Panc1 (cell line): ENCODE measurements at regions not wholly inside any gene's neighbourhood (a gene's known extent, or its start where the extent isn't known, plus 50 kb on each side); places are given as distances from the start of the nearest gene placed in this dataset.
A peak's percentile ranks its signal among the peaks of the same experiment; 100 is the strongest.
"Not testable (repeated sequence)": the region's sequence is repeated elsewhere in the genome, so short reads cannot be mapped to it uniquely, and the experiment has no call there.

ENCODE experiments used
- ATAC-seq: fragments of 200-7000 bp; cut with Tn5 transposase; 2 replicates; pipeline ENCODE4 v1.9.1; 2020; ENCODE audit warnings: mild to moderate bottlenecking, moderate library complexity
- BruUV-seq: library from RNA; stranded (reverse); fragments of 400-500 nt; replicated peaks from 2 replicates; lab custom pipeline; 2021; lab: Mats Ljungman, UMichigan
- CTCF ChIA-PET: fragments of 300-600 bp; sonication (Branson Sonifier 250); formaldehyde crosslinking; loops from one replicate; lab custom pipeline; 2022; ENCODE audit warnings: antibody characterized with exemption; lab: Charles Lee
- POLR2A ChIA-PET: fragments of 300-600 bp; sonication (Branson Sonifier 250); formaldehyde crosslinking; loops from one replicate; lab custom pipeline; 2022; ENCODE audit warnings: antibody characterized with exemption; lab: Charles Lee
- DNase-seq: peaks from one replicate; pipeline ENCODE4 v3.0.0-alpha.2; 2010; ENCODE audit warnings: low read depth, low spot score
- H3K27ac ChIP-seq: 2 replicates; pipeline ENCODE4 v1.5.1; 2011; ENCODE audit warnings: mild to moderate bottlenecking, low read length, inconsistent platforms
- H3K27me3 ChIP-seq: fragments of 200-500 bp; sonication (Bioruptor generic); 2 replicates; pipeline ENCODE4 v1.6.0; 2014; ENCODE audit warnings: low read length, inconsistent platforms; ENCODE audit not compliant: control insufficient read depth, insufficient read depth
- H3K36me3 ChIP-seq: fragments of 200-500 bp; sonication (Bioruptor generic); 2 replicates; pipeline ENCODE4 v1.5.1; 2014; ENCODE audit warnings: inconsistent platforms, mild to moderate bottlenecking, low read length, moderate library complexity; ENCODE audit not compliant: control insufficient read depth, insufficient read depth
- H3K4me1 ChIP-seq: 2 replicates; pipeline ENCODE4 v1.5.1; 2011; ENCODE audit warnings: inconsistent platforms, mild to moderate bottlenecking, low read length, moderate library complexity; ENCODE audit not compliant: control insufficient read depth, insufficient read depth
- H3K4me3 ChIP-seq, 2 experiments: 2 replicates each; pipeline ENCODE4 v1.5.1; 2011 to 2012; ENCODE audit warnings: low read depth in 2 of 2, low read length in 2 of 2, mild to moderate bottlenecking in 2 of 2, inconsistent platforms in 1 of 2, moderate library complexity in 1 of 2
- H3K9me3 ChIP-seq: fragments of 200-500 bp; sonication (Bioruptor generic); 2 replicates; pipeline ENCODE4 v1.5.1; 2014; ENCODE audit warnings: low read depth, mild to moderate bottlenecking, inconsistent platforms, low read length, moderate library complexity; ENCODE audit not compliant: control insufficient read depth, insufficient read depth
- CTCF ChIP-seq: fragments of 450-650 bp; IDR thresholded peaks from 2 replicates; pipeline ENCODE4 v1.5.1; 2017; ENCODE audit warnings: mild to moderate bottlenecking
- POLR2AphosphoS5 ChIP-seq: IDR thresholded peaks from 2 replicates; pipeline ENCODE4 v1.6.1; 2012; ENCODE audit warnings: mild to moderate bottlenecking, low read depth, low read length, moderate library complexity
- REST ChIP-seq, 2 experiments: IDR thresholded peaks; 2 replicates each; pipeline ENCODE4 v1.6.1; 2011 to 2012; ENCODE audit warnings: low read depth in 2 of 2, control low read depth in 1 of 2, low read length in 1 of 2, mild to moderate bottlenecking in 1 of 2, moderate library complexity in 1 of 2; ENCODE audit not compliant: insufficient read depth in 1 of 2
- SIN3A ChIP-seq: IDR thresholded peaks from 2 replicates; pipeline ENCODE4 v1.6.1; 2012; ENCODE audit warnings: low read depth, mild to moderate bottlenecking, low read length, moderate library complexity, borderline replicate concordance; ENCODE audit not compliant: insufficient read depth
- TCF7L2 ChIP-seq: IDR thresholded peaks from 2 replicates; pipeline ENCODE4 v1.6.1; 2011; ENCODE audit warnings: mild to moderate bottlenecking, low read depth, low read length, inconsistent platforms
- in situ Hi-C: cut with HindIII; loops from 2 replicates; pipeline ENCODE4 v1.10.0; 2016; ENCODE audit warnings: low sequenced_read_pairs, low pct_unique_long_range_greater_than_20kb
- intact Hi-C: fragments of 100-400 bp; cut with micrococcal nuclease; formaldehyde crosslinking; loops from one replicate; pipeline ENCODE4 v1.10.0; 2022; ENCODE audit not compliant: unreplicated experiment

DNA sequence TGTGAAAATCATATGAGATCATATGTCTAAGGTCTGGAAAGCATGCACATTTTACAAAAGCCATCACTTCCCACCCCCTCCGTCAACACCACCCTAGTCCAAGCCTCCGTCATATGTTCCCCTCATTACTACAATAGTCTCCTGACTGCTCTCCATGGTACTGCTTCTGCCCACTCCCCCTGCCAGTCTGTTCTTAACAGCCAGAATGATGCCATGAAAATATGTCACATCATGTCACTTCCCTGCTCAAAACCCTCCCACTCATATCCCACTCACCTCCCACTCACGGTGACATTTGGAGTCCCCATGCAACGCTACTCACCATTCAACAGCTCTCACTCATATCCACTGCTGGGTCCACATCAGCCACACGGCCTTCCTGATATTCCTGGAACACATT is 432.3 kb downstream of the XYLT1 start:
- ATAC-seq: no peak
- no peaks in the 10 kb centered on the region for H3K36me3 ChIP-seq
- intact Hi-C loops: no loop called here
- TF ChIP-seq SIN3A (no peak), CTCF (no peak), TCF7L2 (no peak), POLR2AphosphoS5 (no peak), REST (IDR thresholded peaks at IDR 0.05; ENCODE audit: insufficient read depth in 1 of 2, low read depth in 2 of 2, low read length in 1 of 2) (peak; percentile 47 to 58; a peak in 2 of 4 replicates)
- no peaks in the 10 kb centered on the region for H3K9me3 ChIP-seq
- H3K27ac ChIP-seq: no peak overlapping the region
- H3K27me3 ChIP-seq: no peaks in the 10 kb centered on the region; the same call in 1 of the 2 replicates
- no peaks in the 10 kb centered on the region for H3K4me1 ChIP-seq
- BruUV-seq: no TSS peak
- ChIA-PET CTCF (no interaction called here), POLR2A (no interaction called here)
- in situ Hi-C loops: no loop called here
- DNase-seq: no peak
- no peak overlapping the region for H3K4me3 ChIP-seq

DNA sequence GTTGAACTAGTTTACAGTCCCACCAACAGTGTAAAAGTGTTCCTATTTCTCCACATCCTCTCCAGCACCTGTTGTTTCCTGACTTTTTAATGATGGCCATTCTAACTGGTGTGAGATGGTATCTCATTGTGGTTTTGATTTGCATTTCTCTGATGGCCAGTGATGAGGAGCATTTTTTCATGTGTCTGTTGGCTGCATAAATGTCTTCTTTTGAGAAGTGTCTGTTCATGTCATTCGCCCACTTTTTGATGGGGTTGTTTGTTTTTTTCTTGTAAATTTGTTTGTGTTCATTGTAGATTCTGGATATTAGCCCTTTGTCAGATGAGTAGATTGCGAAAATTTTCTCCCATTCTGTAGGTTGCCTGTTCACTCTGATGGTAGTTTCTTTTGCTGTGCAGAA is 421.7 kb downstream of the XYLT1 start:
- POLR2A ChIA-PET, H3K36me3 ChIP-seq, DNase-seq, BruUV-seq, H3K4me3 ChIP-seq, ATAC-seq, H3K27me3 ChIP-seq, H3K9me3 ChIP-seq, CTCF ChIA-PET, H3K4me1 ChIP-seq, intact Hi-C loops, H3K27ac ChIP-seq, in situ Hi-C loops: not testable (repeated sequence)

GRCh38 chr16:17050468-17050867 is 420.3 kb downstream of the XYLT1 start:
- H3K27ac ChIP-seq: no peak overlapping the region
- POLR2A ChIA-PET: no interaction called here
- DNase-seq: no peak
- no peaks in the 10 kb centered on the region for H3K36me3 ChIP-seq
- in situ Hi-C loops: loop anchor here (25.0 kb wide), 1 partner anchor 137 kb away; no protein-coding TSS in a partner anchor
- H3K27me3 ChIP-seq: no peaks in the 10 kb centered on the region
- no TSS peak for BruUV-seq
- intact Hi-C loops: no loop called here
- H3K4me1 ChIP-seq: no peaks in the 10 kb centered on the region
- no peaks in the 10 kb centered on the region; the same call in 1 of the 2 replicates for H3K9me3 ChIP-seq
- no peak overlapping the region for H3K4me3 ChIP-seq
- no peak for ATAC-seq
- no peak for TF ChIP-seq TCF7L2
- TF ChIP-seq POLR2AphosphoS5: no peak
- no peak for TF ChIP-seq REST (IDR thresholded peaks at IDR 0.05; ENCODE audit: insufficient read depth in 1 of 2, low read depth in 2 of 2, low read length in 1 of 2)
- TF ChIP-seq SIN3A: no peak
- no peak for TF ChIP-seq CTCF
- CTCF ChIA-PET: no interaction called here
